H9 (cell line): ENCODE measurements at regions not wholly inside any gene's neighbourhood (a gene's known extent, or its start where the extent isn't known, plus 50 kb on each side); places are given as distances from the start of the nearest gene placed in this dataset.

Experiments
- DNase-seq: peaks from one replicate; pipeline ENCODE4 v3.0.0-alpha.2; 2017
- H2AFZ ChIP-seq: one replicate; pipeline ENCODE4 v1.6.1; 2013; ENCODE audit warnings: mild to moderate bottlenecking, low read length, control low read depth, moderate library complexity
- H2AK5ac ChIP-seq: 2 replicates; pipeline ENCODE4 v1.6.1; 2013; ENCODE audit warnings: low read length, control low read depth, mixed read lengths; ENCODE audit not compliant: insufficient read length
- H2BK120ac ChIP-seq: one replicate; pipeline ENCODE4 v1.6.1; 2013; ENCODE audit warnings: low read depth, mild to moderate bottlenecking, low read length, control low read depth, inconsistent platforms; ENCODE audit not compliant: poor library complexity, severe bottlenecking
- H2BK12ac ChIP-seq: 2 replicates; pipeline ENCODE4 v1.6.1; 2013; ENCODE audit warnings: low read length, control low read depth, mixed read lengths, low read depth; ENCODE audit not compliant: insufficient read length
- H2BK15ac ChIP-seq: 2 replicates; pipeline ENCODE4 v1.6.1; 2013; ENCODE audit warnings: low read depth, low read length, control low read depth
- H2BK20ac ChIP-seq: one replicate; pipeline ENCODE4 v1.6.1; 2013; ENCODE audit warnings: low read depth, mild to moderate bottlenecking, low read length, control low read depth, inconsistent platforms; ENCODE audit not compliant: poor library complexity, severe bottlenecking
- H2BK5ac ChIP-seq: 2 replicates; pipeline ENCODE4 v1.6.1; 2013; ENCODE audit warnings: low read length, control low read depth, mixed read lengths; ENCODE audit not compliant: insufficient read length
- H3K14ac ChIP-seq: 2 replicates; pipeline ENCODE4 v1.6.1; 2013; ENCODE audit warnings: low read length, control low read depth; ENCODE audit not compliant: insufficient read depth
- H3K18ac ChIP-seq: 2 replicates; pipeline ENCODE4 v1.6.1; 2013; ENCODE audit warnings: low read depth, mild to moderate bottlenecking, mixed read lengths, low read length, control low read depth; ENCODE audit not compliant: insufficient read length
- H3K23ac ChIP-seq: 2 replicates; pipeline ENCODE4 v1.6.1; 2013; ENCODE audit warnings: low read length, control low read depth, mixed read lengths, low read depth; ENCODE audit not compliant: insufficient read length
- H3K23me2 ChIP-seq: 2 replicates; pipeline ENCODE4 v1.6.1; 2013; ENCODE audit warnings: low read depth, mild to moderate bottlenecking, mixed read lengths, low read length, control low read depth; ENCODE audit not compliant: insufficient read length, poor library complexity, severe bottlenecking
- H3K27ac ChIP-seq: 2 replicates; pipeline ENCODE4 v1.5.1; 2013; ENCODE audit warnings: low read length, control low read depth, mixed read lengths, low read depth; ENCODE audit not compliant: insufficient read length
- H3K27me3 ChIP-seq: 2 replicates; pipeline ENCODE4 v1.6.1; 2013; ENCODE audit warnings: low read length, control low read depth, inconsistent platforms; ENCODE audit not compliant: insufficient read depth
- H3K4ac ChIP-seq: 2 replicates; pipeline ENCODE4 v1.6.1; 2013; ENCODE audit warnings: low read depth, mild to moderate bottlenecking, control low read depth, inconsistent platforms, low read length, moderate library complexity
- H3K4me1 ChIP-seq: 2 replicates; pipeline ENCODE4 v1.6.1; 2013; ENCODE audit warnings: low read length, control low read depth, inconsistent platforms; ENCODE audit not compliant: insufficient read depth
- H3K4me2 ChIP-seq: 2 replicates; pipeline ENCODE4 v1.6.1; 2013; ENCODE audit warnings: low read length, control low read depth, mixed read lengths; ENCODE audit not compliant: insufficient read length, insufficient read depth
- H3K56ac ChIP-seq: 2 replicates; pipeline ENCODE4 v1.6.1; 2013; ENCODE audit warnings: low read depth, mild to moderate bottlenecking, mixed read lengths, low read length, control low read depth; ENCODE audit not compliant: insufficient read length
- H3K79me1 ChIP-seq: 2 replicates; pipeline ENCODE4 v1.6.1; 2013; ENCODE audit warnings: low read depth, mild to moderate bottlenecking, moderate library complexity, low read length, control low read depth, inconsistent platforms; ENCODE audit not compliant: insufficient read depth, poor library complexity, severe bottlenecking
- H3K79me2 ChIP-seq: 2 replicates; pipeline ENCODE4 v1.6.1; 2013; ENCODE audit warnings: low read length, control low read depth, inconsistent platforms; ENCODE audit not compliant: insufficient read depth
- H3K9ac ChIP-seq: 2 replicates; pipeline ENCODE4 v1.6.1; 2013; ENCODE audit warnings: low read length, control low read depth, mixed read lengths; ENCODE audit not compliant: insufficient read length; ENCODE audit errors: extremely low read depth
- H3K9me3 ChIP-seq: one replicate; pipeline ENCODE4 v1.6.1; 2013; ENCODE audit warnings: low read depth, low read length, inconsistent platforms; ENCODE audit not compliant: control insufficient read depth
- H3T11ph ChIP-seq: one replicate; pipeline ENCODE4 v1.6.1; 2013; ENCODE audit warnings: mild to moderate bottlenecking, low read length, control low read depth, inconsistent platforms
- H4K20me1 ChIP-seq: one replicate; pipeline ENCODE4 v1.6.1; 2013; ENCODE audit not compliant: control insufficient read depth, insufficient read length, insufficient read depth
- H4K5ac ChIP-seq: 2 replicates; pipeline ENCODE4 v1.6.1; 2013; ENCODE audit warnings: low read depth, mild to moderate bottlenecking, mixed read lengths, low read length, control low read depth; ENCODE audit not compliant: insufficient read length
- H4K8ac ChIP-seq: replicated peaks from 2 replicates; pipeline ENCODE4 v1.6.1; 2013; ENCODE audit warnings: low read length, control low read depth, mixed read lengths, low read depth; ENCODE audit not compliant: insufficient read length
- H4K91ac ChIP-seq: 2 replicates; pipeline ENCODE4 v1.6.1; 2013; ENCODE audit warnings: low read depth, mild to moderate bottlenecking, moderate library complexity, mixed read lengths, low read length, control low read depth; ENCODE audit not compliant: insufficient read length
- H3K27ac Mint-ChIP-seq, 3 experiments: 2 replicates in 2 of 3; 3 replicates in 1 of 3; pipeline ENCODE4 v1.8.0; 2020 to 2021; ENCODE audit warnings: mixed read lengths in 3 of 3, mild to moderate bottlenecking in 1 of 3, moderate library complexity in 1 of 3
- H3K27me3 Mint-ChIP-seq: 2 replicates; pipeline ENCODE4 v1.8.0; 2021; ENCODE audit warnings: low read depth, mild to moderate bottlenecking, moderate library complexity, mixed read lengths
- H3K36me3 Mint-ChIP-seq, 3 experiments: 2 replicates in 2 of 3; 3 replicates in 1 of 3; pipeline ENCODE4 v1.8.0; 2020 to 2021; ENCODE audit warnings: low read depth in 3 of 3, mixed read lengths in 3 of 3; ENCODE audit not compliant: insufficient read depth in 1 of 3
- H3K4me1 Mint-ChIP-seq, 2 experiments: 2 replicates each; pipeline ENCODE4 v1.8.0; 2020; ENCODE audit warnings: mixed read lengths in 2 of 2
- H3K4me3 Mint-ChIP-seq, 2 experiments: 2 replicates in 1 of 2; 3 replicates in 1 of 2; pipeline ENCODE4 v1.8.0; 2020 to 2021; ENCODE audit warnings: mild to moderate bottlenecking in 2 of 2, mixed read lengths in 2 of 2, moderate library complexity in 1 of 2
- H3K9me3 Mint-ChIP-seq, 2 experiments: 2 replicates in 1 of 2; 3 replicates in 1 of 2; pipeline ENCODE4 v1.8.0; 2020; ENCODE audit warnings: mild to moderate bottlenecking in 2 of 2, mixed read lengths in 2 of 2, moderate library complexity in 1 of 2
- CTCF ChIP-seq: fragments of 200-600 bp; sonication (generic); conservative IDR thresholded peaks from 3 replicates; pipeline ENCODE4 v1.8.0; 2021; ENCODE audit warnings: antibody characterized with exemption, mild to moderate bottlenecking
- WGBS: extraction: QIAGEN DNeasy Blood & Tissue Kit; methylation state at CpG from one replicate; pipeline ENCODE4 v1.1.7; 2013; ENCODE audit warnings: missing lambda C conversion rate, low lambda C conversion rate, mixed read lengths; ENCODE audit not compliant: insufficient read length; ENCODE audit errors: extremely low coverage; 5-methylcytosine and 5-hydroxymethylcytosine counted together

GRCh38 chr10:8981277-8981676, 926.8 kb downstream of the GATA3 start:
- no peak for DNase-seq
- no peak overlapping the region for H3K14ac ChIP-seq
- H4K91ac ChIP-seq: no peak overlapping the region
- H3K23ac ChIP-seq: no peak overlapping the region
- H2BK5ac ChIP-seq: no peak overlapping the region
- no peak overlapping the region for H3T11ph ChIP-seq
- no peak overlapping the region for H2BK20ac ChIP-seq
- no CpG with 5 or more reads among the region's 2 CpGs for WGBS
- H3K36me3 Mint-ChIP-seq: no peaks in the 10 kb centered on the region
- no peaks in the 10 kb centered on the region for H3K79me1 ChIP-seq
- no peaks in the 10 kb centered on the region for H3K79me2 ChIP-seq
- H3K9ac ChIP-seq: no peak overlapping the region
- H2BK15ac ChIP-seq: no peak overlapping the region
- H3K4ac ChIP-seq: no peak overlapping the region
- no peaks in the 10 kb centered on the region for H3K4me1 ChIP-seq
- H3K27ac Mint-ChIP-seq: no peak overlapping the region
- no peaks in the 10 kb centered on the region for H3K23me2 ChIP-seq
- no peaks in the 10 kb centered on the region for H3K4me1 Mint-ChIP-seq
- H3K27me3 ChIP-seq: no peaks in the 10 kb centered on the region
- no peak overlapping the region for H3K18ac ChIP-seq
- no peak overlapping the region for H2AFZ ChIP-seq
- no peaks in the 10 kb centered on the region for H3K9me3 ChIP-seq
- H4K5ac ChIP-seq: no peak overlapping the region
- peaks cover 4% of the 10 kb centered on the region for H3K27me3 Mint-ChIP-seq
- H2BK12ac ChIP-seq: no peak overlapping the region
- no peak overlapping the region for H3K4me3 Mint-ChIP-seq
- H4K8ac ChIP-seq: no peak overlapping the region
- H3K27ac ChIP-seq: no peak overlapping the region
- H2BK120ac ChIP-seq: no peak overlapping the region
- H2AK5ac ChIP-seq: no peak overlapping the region
- no peaks in the 10 kb centered on the region for H4K20me1 ChIP-seq
- no peak overlapping the region for H3K56ac ChIP-seq
- H3K4me2 ChIP-seq: no peak overlapping the region
- TF ChIP-seq CTCF: no peak
- no peaks in the 10 kb centered on the region for H3K9me3 Mint-ChIP-seq
